ENCODE measurements at regions not wholly inside any gene's neighbourhood (a gene's known extent, or its start where the extent isn't known, plus 50 kb on each side); places are given as distances from the start of the nearest gene placed in this dataset.

GRCh38 chr5:144084971-144085370 lies 85.5 kb downstream of the YIPF5 start:
- DNase-seq: no peak

- no peak for DNase-seq
These were observed 85.1 kb downstream of the YIPF5 start for GRCh38 chr5:144085381-144085780.

- no peak for DNase-seq
These were observed 84.2 kb downstream of the YIPF5 start for GRCh38 chr5:144086295-144086694.

GRCh38 chr5:144087576-144087975 lies 82.9 kb downstream of the YIPF5 start:
- no peak for DNase-seq

- no peak for DNase-seq
These were observed 82.0 kb downstream of the YIPF5 start for GRCh38 chr5:144088206-144089064.

GRCh38 chr5:144089401-144090021 lies 80.9 kb downstream of the YIPF5 start:
- no peak for DNase-seq

GRCh38 chr5:144092508-144092907 lies 78.0 kb downstream of the YIPF5 start:
- DNase-seq: no peak

- no peak for DNase-seq
These were observed 77.1 kb downstream of the YIPF5 start for GRCh38 chr5:144093400-144093799.

- no peak for DNase-seq
These were observed 76.6 kb downstream of the YIPF5 start for GRCh38 chr5:144093868-144094267.

- no peak for DNase-seq
These were observed 69.8 kb downstream of the YIPF5 start for GRCh38 chr5:144100702-144101101.

- DNase-seq: no peak
These were observed 68.8 kb downstream of the YIPF5 start for GRCh38 chr5:144101616-144102015.

- DNase-seq: no peak
These were observed 68.1 kb downstream of the YIPF5 start for GRCh38 chr5:144102361-144102760.

GRCh38 chr5:144102979-144103378 lies 67.5 kb downstream of the YIPF5 start:
- DNase-seq: no peak

- DNase-seq: no peak
These were observed 66.6 kb downstream of the YIPF5 start for GRCh38 chr5:144103611-144104485.

- no peak for DNase-seq
These were observed 65.1 kb downstream of the YIPF5 start for GRCh38 chr5:144105371-144105770.

GRCh38 chr5:144108131-144108530 lies 62.3 kb downstream of the YIPF5 start:
- no peak for DNase-seq

Data from T1000 (cell line).